ENCODE measurements at regions not wholly inside any gene's neighbourhood (a gene's known extent, or its start where the extent isn't known, plus 50 kb on each side); places are given as distances from the start of the nearest gene placed in this dataset.

GRCh38 chr15:53197426-53197839 lies 407.3 kb upstream of the ONECUT1 start (continued):
- TF ChIP-seq, protein P1, sequence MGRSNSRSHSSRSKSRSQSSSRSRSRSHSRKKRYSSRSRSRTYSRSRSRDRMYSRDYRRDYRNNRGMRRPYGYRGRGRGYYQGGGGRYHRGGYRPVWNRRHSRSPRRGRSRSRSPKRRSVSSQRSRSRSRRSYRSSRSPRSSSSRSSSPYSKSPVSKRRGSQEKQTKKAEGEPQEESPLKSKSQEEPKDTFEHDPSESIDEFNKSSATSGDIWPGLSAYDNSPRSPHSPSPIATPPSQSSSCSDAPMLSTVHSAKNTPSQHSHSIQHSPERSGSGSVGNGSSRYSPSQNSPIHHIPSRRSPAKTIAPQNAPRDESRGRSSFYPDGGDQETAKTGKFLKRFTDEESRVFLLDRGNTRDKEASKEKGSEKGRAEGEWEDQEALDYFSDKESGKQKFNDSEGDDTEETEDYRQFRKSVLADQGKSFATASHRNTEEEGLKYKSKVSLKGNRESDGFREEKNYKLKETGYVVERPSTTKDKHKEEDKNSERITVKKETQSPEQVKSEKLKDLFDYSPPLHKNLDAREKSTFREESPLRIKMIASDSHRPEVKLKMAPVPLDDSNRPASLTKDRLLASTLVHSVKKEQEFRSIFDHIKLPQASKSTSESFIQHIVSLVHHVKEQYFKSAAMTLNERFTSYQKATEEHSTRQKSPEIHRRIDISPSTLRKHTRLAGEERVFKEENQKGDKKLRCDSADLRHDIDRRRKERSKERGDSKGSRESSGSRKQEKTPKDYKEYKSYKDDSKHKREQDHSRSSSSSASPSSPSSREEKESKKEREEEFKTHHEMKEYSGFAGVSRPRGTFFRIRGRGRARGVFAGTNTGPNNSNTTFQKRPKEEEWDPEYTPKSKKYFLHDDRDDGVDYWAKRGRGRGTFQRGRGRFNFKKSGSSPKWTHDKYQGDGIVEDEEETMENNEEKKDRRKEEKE (IDR thresholded peaks at IDR 0.05; ENCODE audit: borderline replicate concordance in 1 of 2, control insufficient read depth in 1 of 2, low read depth in 2 of 2, low read length in 1 of 2), result no peak
- TF ChIP-seq SMC3 (conservative IDR thresholded peaks at IDR 0.05; ENCODE audit: insufficient read depth, low read depth, low read length) (peak; percentile 27; the same call in 1 of the 2 replicates), CTBP1 (IDR thresholded peaks at IDR 0.05; ENCODE audit: borderline replicate concordance) (no peak), BCL6 (CRISPR knock-in tag; IDR thresholded peaks at IDR 0.05) (no peak), TAF9B (IDR thresholded peaks at IDR 0.05; ENCODE audit: partially characterized antibody) (no peak), LARP7 (IDR thresholded peaks at IDR 0.05) (no peak), CREB1 (IDR thresholded peaks at IDR 0.05) (no peak), CREB1 (CRISPR knock-in tag; IDR thresholded peaks at IDR 0.05) (no peak), REST (IDR thresholded peaks at IDR 0.05; ENCODE audit: borderline replicate concordance) (peak; percentile 23; the same call in 1 of the 2 replicates), REST (CRISPR knock-in tag; IDR thresholded peaks at IDR 0.05; ENCODE audit: low read depth) (no peak), ZNF217 (CRISPR knock-in tag; IDR thresholded peaks at IDR 0.05) (no peak), HOMEZ (CRISPR knock-in tag; IDR thresholded peaks at IDR 0.05) (no peak), HEY1 (CRISPR knock-in tag; IDR thresholded peaks at IDR 0.05; ENCODE audit: borderline replicate concordance) (no peak), ZEB2 (IDR thresholded peaks at IDR 0.05) (no peak), ZKSCAN1 (IDR thresholded peaks at IDR 0.05; ENCODE audit: low read depth, low read length) (no peak)
- TF ChIP-seq, protein P2, sequence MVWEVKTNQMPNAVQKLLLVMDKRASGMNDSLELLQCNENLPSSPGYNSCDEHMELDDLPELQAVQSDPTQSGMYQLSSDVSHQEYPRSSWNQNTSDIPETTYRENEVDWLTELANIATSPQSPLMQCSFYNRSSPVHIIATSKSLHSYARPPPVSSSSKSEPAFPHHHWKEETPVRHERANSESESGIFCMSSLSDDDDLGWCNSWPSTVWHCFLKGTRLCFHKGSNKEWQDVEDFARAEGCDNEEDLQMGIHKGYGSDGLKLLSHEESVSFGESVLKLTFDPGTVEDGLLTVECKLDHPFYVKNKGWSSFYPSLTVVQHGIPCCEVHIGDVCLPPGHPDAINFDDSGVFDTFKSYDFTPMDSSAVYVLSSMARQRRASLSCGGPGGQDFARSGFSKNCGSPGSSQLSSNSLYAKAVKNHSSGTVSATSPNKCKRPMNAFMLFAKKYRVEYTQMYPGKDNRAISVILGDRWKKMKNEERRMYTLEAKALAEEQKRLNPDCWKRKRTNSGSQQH (CRISPR knock-in tag; IDR thresholded peaks at IDR 0.05), result no peak
